Mammary epithelial cell (primary cell): ENCODE measurements at regions not wholly inside any gene's neighbourhood (a gene's known extent, or its start where the extent isn't known, plus 50 kb on each side); places are given as distances from the start of the nearest gene placed in this dataset.

Experiments
- CTCF ChIP-seq, 2 donors: IDR thresholded peaks in 1 of 2; conservative IDR thresholded peaks in 1 of 2; 2 replicates each; pipeline ENCODE4 v1.5.1; 2011 to 2012; ENCODE audit warnings: inconsistent platforms in 2 of 2, low read length in 2 of 2, mild to moderate bottlenecking in 2 of 2, control low read depth in 1 of 2, low read depth in 1 of 2; ENCODE audit not compliant: insufficient read depth in 1 of 2; ENCODE audit errors: extremely low read depth in 1 of 2
- EZH2 ChIP-seq: IDR thresholded peaks from 2 replicates; pipeline ENCODE4 v1.6.1; 2012; ENCODE audit warnings: low read length, inconsistent platforms, borderline replicate concordance

DNA sequence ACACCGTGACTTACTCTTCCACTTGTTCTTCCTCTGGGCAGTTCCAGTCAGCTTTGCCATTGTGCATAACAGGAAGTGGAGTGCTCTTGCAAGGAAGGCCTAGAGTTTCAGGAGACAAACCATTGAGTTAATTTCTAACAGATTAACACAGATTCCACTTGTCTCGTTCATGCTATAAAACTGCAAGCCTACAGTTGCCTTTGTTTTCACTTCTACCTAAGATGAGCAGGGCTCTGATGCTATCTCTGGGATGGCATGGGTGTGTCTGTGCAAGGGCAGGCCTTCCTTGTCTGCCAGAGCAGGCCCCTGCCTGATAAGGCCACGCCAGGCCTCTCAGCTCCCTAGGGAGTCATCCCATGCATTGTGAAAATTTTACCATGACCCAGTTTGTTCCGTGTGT lies 67.7 kb upstream of the PGRMC2 start:
- TF ChIP-seq CTCF (conservative IDR thresholded peaks at IDR 0.05 in 1 of 2, IDR thresholded peaks at IDR 0.05 in 1 of 2; ENCODE audit: extremely low read depth in 1 of 2, insufficient read depth in 1 of 2, low read depth in 1 of 2, low read length in 2 of 2) (no peak), EZH2 (no peak)
